GM12873 (cell line): ENCODE measurements at regions not wholly inside any gene's neighbourhood (a gene's known extent, or its start where the extent isn't known, plus 50 kb on each side); places are given as distances from the start of the nearest gene placed in this dataset.

Experiments used
- CTCF ChIP-seq: IDR thresholded peaks from 2 replicates; pipeline ENCODE4 v1.5.1; 2012; ENCODE audit warnings: low read depth, mild to moderate bottlenecking, moderate library complexity, low read length, control low read depth; ENCODE audit not compliant: insufficient read depth; ENCODE audit errors: missing control alignments

GRCh38 chr19:27966390-27966816 is 1246.5 kb downstream of the UQCRFS1 start:
- TF ChIP-seq CTCF, result peak; percentile 67

DNA sequence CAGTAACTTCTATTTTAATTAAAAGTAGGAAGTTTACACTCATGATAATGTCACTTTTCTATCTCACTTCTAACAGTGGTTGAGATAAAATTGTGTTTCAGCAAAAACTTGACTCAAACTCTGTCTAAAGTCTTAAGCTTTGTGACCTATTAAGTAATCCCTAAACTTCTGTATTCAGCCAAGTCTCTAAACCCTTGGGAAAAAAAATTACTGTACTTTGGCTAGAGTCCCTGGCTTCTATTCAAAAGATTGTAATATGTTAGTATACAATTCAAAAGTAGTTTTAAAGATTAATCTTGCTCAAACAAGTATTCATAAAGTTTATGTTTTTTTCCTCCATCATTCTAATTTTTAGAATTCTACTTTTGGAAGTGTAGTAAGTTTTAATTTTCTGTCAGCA is 1248.8 kb downstream of the UQCRFS1 start:
- TF ChIP-seq CTCF, result no peak

GRCh38 chr19:27962264-27962663 is 1250.7 kb downstream of the UQCRFS1 start:
- no peak for TF ChIP-seq CTCF

GRCh38 chr19:27955485-27956480 is 1257.2 kb downstream of the UQCRFS1 start:
- no peak for TF ChIP-seq CTCF

DNA sequence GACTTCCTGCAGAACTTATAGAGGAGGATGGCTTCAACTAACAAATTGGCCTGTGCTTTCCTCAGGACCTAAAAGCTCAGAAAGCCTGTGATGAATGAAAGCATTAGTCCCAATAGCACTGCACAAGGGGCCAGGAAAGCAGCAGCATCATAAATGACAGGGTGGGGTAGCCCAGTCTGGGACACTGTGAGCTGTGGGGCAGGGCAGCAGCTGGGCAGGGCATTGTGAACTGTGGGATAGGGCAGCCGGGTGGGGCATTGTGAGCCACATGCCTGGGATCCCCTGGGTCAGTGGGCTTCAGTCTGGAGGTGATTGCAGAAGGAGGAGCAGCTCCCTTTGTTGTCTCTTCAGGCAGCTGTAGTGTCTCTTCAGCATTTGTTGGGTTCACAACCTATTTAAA is 1276.8 kb downstream of the UQCRFS1 start:
- TF ChIP-seq CTCF, result no peak

GRCh38 chr19:27935669-27936068 is 1277.3 kb downstream of the UQCRFS1 start:
- no peak for TF ChIP-seq CTCF

DNA sequence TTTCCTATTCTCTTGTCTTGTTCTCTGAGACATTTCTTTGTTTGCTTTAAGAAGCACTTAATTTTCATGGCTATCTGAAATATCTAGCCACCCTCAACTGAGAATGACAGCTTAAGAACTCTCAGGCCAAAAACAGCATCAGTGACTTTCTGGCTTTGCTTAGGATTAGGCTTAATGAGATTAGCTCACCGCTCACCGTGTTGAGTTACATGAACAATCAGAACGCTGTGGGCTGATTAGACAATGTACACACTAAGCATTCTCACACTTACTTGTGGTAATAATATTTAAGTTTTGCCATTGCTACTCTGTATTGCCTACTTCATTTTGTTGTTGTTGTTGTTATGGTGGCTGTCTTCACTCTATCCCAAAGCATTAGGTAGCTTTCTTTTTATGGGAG is 1283.6 kb downstream of the UQCRFS1 start:
- TF ChIP-seq CTCF, result no peak
